ENCODE measurements at regions not wholly inside any gene's neighbourhood (a gene's known extent, or its start where the extent isn't known, plus 50 kb on each side); places are given as distances from the start of the nearest gene placed in this dataset.

DNA sequence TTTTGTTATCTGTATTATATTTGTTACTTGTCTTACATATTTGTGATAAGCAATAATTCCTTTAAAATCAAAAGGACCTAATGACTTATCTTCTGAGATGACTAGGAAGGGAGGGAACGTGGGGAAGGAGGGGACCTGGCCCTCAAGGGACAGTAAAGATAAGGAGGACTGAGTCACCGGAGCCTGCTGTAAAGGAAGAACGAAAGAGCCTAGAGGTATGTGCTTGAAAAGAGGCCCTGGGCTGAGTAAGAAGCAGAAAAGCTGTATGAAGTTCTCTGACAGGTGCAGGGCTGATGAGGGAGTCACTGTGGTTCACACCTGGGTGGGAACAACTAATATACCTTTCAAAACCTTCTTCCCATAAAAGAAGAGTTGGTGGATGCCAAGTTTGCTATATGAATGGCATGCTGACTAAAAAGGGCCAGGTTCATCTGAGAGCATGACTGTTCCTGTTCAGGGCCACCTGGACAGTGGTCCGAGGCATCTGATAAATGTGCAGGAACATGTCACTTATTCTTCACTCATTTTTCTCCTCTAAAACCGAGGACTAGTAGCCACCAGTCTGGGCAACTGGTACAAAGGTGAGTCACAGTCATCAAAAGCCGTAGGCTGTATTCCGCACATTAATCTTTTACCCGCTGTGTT lies 111.3 kb downstream of the TNFAIP3 start:
- H2AFZ ChIP-seq (ENCODE audit: low read depth, low read length), result no peak overlapping the region
- H3K9me3 ChIP-seq (replicated peaks; ENCODE audit: control insufficient read depth, insufficient read depth, low read depth, low read length), result no peaks in the 10 kb centered on the region
- peak overlapping the region; percentile 21; the same call in 1 of the 2 replicates for H3K4me2 ChIP-seq (ENCODE audit: insufficient read depth, low read length)
- no peaks in the 10 kb centered on the region for H3K9me1 ChIP-seq (ENCODE audit: control insufficient read depth, insufficient read depth, low read length)
- peak; percentile 90 for ATAC-seq
- H3K79me2 ChIP-seq (ENCODE audit: control insufficient read depth, insufficient read depth, low read length), result no peaks in the 10 kb centered on the region
- CTCF ChIA-PET (ENCODE audit: low intra/inter-chr PET ratio), result interaction anchor here (0.8 kb wide), 1 partner anchor 234 kb away, joined by 3 read pairs; no protein-coding TSS in a partner anchor
- DNase-seq (ENCODE audit: extremely low read depth in 1 of 4, low spot score in 3 of 4), result peak; percentile 43 to 83 (median 63)
- in situ Hi-C loops (cut with MboI) (no loop called here), intact Hi-C loops (cut with micrococcal nuclease) (no loop called here)
- H3K27ac ChIP-seq (ENCODE audit: extremely low read depth, low read depth, low read length), result no peak overlapping the region
- H3K4me1 ChIP-seq (replicated peaks in 1 of 2; ENCODE audit: control insufficient read depth in 2 of 2, insufficient read depth in 2 of 2, low read length in 2 of 2), result peaks cover 6 to 29% of the 10 kb centered on the region in 2 experiments
- no peak overlapping the region for H3K9ac ChIP-seq (ENCODE audit: insufficient read depth in 1 of 2, low read depth in 2 of 2, low read length in 2 of 2)
- POLR2A ChIA-PET, result no interaction called here
- FAIRE-seq, result peak; percentile 85
- H3K27me3 ChIP-seq (ENCODE audit: control insufficient read depth in 2 of 2, insufficient read depth in 2 of 2, low read length in 2 of 2), result no peaks in the 10 kb centered on the region
- no peak overlapping the region for H3K4me3 ChIP-seq
- no peaks in the 10 kb centered on the region for H3K36me3 ChIP-seq (ENCODE audit: control insufficient read depth, insufficient read depth, low read length)
- H4K20me1 ChIP-seq (replicated peaks; ENCODE audit: control insufficient read depth, insufficient read depth, low read length), result no peaks in the 10 kb centered on the region
- no TSS peak for BruUV-seq (replicated peaks)
- 25% methylated on average over 8 of the region's 8 CpGs for WGBS (ENCODE audit: insufficient coverage, low coverage, missing lambda C conversion rate)
- TF ChIP-seq MAFG (tag; conservative IDR thresholded peaks at IDR 0.05) (no peak), ZNF445 (CRISPR knock-in tag; IDR thresholded peaks at IDR 0.05; ENCODE audit: low read depth) (no peak), JUN (IDR thresholded peaks at IDR 0.05; ENCODE audit: borderline replicate concordance, low read depth, low read length) (peak; percentile 91), JUN (CRISPR knock-in tag; IDR thresholded peaks at IDR 0.05; ENCODE audit: borderline replicate concordance) (no peak), ZNF347 (CRISPR knock-in tag; IDR thresholded peaks at IDR 0.05; ENCODE audit: low read depth) (no peak), GATAD2A (IDR thresholded peaks at IDR 0.05) (no peak), XRCC3 (IDR thresholded peaks at IDR 0.05) (no peak)
- TF ChIP-seq, protein P1, sequence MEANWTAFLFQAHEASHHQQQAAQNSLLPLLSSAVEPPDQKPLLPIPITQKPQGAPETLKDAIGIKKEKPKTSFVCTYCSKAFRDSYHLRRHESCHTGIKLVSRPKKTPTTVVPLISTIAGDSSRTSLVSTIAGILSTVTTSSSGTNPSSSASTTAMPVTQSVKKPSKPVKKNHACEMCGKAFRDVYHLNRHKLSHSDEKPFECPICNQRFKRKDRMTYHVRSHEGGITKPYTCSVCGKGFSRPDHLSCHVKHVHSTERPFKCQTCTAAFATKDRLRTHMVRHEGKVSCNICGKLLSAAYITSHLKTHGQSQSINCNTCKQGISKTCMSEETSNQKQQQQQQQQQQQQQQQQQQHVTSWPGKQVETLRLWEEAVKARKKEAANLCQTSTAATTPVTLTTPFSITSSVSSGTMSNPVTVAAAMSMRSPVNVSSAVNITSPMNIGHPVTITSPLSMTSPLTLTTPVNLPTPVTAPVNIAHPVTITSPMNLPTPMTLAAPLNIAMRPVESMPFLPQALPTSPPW (CRISPR knock-in tag; IDR thresholded peaks at IDR 0.05), result peak; percentile 89
- TF ChIP-seq, protein P2, sequence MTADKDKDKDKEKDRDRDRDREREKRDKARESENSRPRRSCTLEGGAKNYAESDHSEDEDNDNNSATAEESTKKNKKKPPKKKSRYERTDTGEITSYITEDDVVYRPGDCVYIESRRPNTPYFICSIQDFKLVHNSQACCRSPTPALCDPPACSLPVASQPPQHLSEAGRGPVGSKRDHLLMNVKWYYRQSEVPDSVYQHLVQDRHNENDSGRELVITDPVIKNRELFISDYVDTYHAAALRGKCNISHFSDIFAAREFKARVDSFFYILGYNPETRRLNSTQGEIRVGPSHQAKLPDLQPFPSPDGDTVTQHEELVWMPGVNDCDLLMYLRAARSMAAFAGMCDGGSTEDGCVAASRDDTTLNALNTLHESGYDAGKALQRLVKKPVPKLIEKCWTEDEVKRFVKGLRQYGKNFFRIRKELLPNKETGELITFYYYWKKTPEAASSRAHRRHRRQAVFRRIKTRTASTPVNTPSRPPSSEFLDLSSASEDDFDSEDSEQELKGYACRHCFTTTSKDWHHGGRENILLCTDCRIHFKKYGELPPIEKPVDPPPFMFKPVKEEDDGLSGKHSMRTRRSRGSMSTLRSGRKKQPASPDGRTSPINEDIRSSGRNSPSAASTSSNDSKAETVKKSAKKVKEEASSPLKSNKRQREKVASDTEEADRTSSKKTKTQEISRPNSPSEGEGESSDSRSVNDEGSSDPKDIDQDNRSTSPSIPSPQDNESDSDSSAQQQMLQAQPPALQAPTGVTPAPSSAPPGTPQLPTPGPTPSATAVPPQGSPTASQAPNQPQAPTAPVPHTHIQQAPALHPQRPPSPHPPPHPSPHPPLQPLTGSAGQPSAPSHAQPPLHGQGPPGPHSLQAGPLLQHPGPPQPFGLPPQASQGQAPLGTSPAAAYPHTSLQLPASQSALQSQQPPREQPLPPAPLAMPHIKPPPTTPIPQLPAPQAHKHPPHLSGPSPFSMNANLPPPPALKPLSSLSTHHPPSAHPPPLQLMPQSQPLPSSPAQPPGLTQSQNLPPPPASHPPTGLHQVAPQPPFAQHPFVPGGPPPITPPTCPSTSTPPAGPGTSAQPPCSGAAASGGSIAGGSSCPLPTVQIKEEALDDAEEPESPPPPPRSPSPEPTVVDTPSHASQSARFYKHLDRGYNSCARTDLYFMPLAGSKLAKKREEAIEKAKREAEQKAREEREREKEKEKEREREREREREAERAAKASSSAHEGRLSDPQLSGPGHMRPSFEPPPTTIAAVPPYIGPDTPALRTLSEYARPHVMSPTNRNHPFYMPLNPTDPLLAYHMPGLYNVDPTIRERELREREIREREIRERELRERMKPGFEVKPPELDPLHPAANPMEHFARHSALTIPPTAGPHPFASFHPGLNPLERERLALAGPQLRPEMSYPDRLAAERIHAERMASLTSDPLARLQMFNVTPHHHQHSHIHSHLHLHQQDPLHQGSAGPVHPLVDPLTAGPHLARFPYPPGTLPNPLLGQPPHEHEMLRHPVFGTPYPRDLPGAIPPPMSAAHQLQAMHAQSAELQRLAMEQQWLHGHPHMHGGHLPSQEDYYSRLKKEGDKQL (CRISPR knock-in tag; IDR thresholded peaks at IDR 0.05; ENCODE audit: borderline replicate concordance), result no peak
- TF ChIP-seq, protein P3, sequence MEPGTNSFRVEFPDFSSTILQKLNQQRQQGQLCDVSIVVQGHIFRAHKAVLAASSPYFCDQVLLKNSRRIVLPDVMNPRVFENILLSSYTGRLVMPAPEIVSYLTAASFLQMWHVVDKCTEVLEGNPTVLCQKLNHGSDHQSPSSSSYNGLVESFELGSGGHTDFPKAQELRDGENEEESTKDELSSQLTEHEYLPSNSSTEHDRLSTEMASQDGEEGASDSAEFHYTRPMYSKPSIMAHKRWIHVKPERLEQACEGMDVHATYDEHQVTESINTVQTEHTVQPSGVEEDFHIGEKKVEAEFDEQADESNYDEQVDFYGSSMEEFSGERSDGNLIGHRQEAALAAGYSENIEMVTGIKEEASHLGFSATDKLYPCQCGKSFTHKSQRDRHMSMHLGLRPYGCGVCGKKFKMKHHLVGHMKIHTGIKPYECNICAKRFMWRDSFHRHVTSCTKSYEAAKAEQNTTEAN (CRISPR knock-in tag; IDR thresholded peaks at IDR 0.05), result no peak
- TF ChIP-seq, protein P4, sequence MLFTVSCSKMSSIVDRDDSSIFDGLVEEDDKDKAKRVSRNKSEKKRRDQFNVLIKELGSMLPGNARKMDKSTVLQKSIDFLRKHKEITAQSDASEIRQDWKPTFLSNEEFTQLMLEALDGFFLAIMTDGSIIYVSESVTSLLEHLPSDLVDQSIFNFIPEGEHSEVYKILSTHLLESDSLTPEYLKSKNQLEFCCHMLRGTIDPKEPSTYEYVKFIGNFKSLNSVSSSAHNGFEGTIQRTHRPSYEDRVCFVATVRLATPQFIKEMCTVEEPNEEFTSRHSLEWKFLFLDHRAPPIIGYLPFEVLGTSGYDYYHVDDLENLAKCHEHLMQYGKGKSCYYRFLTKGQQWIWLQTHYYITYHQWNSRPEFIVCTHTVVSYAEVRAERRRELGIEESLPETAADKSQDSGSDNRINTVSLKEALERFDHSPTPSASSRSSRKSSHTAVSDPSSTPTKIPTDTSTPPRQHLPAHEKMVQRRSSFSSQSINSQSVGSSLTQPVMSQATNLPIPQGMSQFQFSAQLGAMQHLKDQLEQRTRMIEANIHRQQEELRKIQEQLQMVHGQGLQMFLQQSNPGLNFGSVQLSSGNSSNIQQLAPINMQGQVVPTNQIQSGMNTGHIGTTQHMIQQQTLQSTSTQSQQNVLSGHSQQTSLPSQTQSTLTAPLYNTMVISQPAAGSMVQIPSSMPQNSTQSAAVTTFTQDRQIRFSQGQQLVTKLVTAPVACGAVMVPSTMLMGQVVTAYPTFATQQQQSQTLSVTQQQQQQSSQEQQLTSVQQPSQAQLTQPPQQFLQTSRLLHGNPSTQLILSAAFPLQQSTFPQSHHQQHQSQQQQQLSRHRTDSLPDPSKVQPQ (CRISPR knock-in tag; IDR thresholded peaks at IDR 0.05; ENCODE audit: borderline replicate concordance), result no peak

Data from K562 (cell line).